DND-41 (cell line): ENCODE measurements at regions not wholly inside any gene's neighbourhood (a gene's known extent, or its start where the extent isn't known, plus 50 kb on each side); places are given as distances from the start of the nearest gene placed in this dataset.

Experiments
- CTCF ChIP-seq: IDR thresholded peaks from 2 replicates; pipeline ENCODE4 v1.5.1; 2012; ENCODE audit warnings: borderline replicate concordance, low read length, moderate library complexity, mild to moderate bottlenecking; ENCODE audit not compliant: poor library complexity, severe bottlenecking; ENCODE audit errors: extremely low read depth
- EZH2 ChIP-seq: IDR thresholded peaks from 3 replicates; pipeline ENCODE4 v1.6.1; 2012; ENCODE audit warnings: borderline replicate concordance, low read depth, mild to moderate bottlenecking, moderate library complexity, low read length, inconsistent platforms; ENCODE audit not compliant: severe bottlenecking

GRCh38 chr4:33091961-33092360 is 2371.8 kb downstream of the PCDH7 start:
- TF ChIP-seq CTCF (no peak), EZH2 (no peak)
